ENCODE measurements at regions not wholly inside any gene's neighbourhood (a gene's known extent, or its start where the extent isn't known, plus 50 kb on each side); places are given as distances from the start of the nearest gene placed in this dataset.
"Not testable (repeated sequence)": the region's sequence is repeated elsewhere in the genome, so short reads cannot be mapped to it uniquely, and the experiment has no call there.

- intact Hi-C loops (cut with micrococcal nuclease): not testable (repeated sequence)
Measured at GRCh38 chr6:4725136-4725760, 51.0 kb upstream of the CDYL start.

DNA sequence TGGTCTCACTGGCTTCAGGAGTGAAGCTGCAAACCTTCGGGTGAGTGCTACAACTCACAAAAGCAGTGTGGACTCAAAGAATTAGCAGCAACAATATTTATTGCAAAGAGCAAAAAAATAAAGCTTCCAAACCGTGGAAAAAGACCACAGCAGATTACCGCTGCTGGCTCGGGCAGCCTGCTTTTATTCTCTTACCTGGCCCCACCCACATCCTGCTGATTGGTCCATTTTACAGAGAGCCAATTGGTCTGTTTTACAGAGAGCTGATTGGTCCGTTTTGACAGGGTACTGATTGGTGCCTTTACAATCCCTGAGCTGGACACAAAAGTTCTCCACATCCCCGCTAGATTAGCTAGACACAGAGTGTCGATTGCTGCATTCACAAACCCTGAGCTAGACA, 51.5 kb upstream of the CDYL start:
- intact Hi-C loops (cut with micrococcal nuclease): not testable (repeated sequence)

DNA sequence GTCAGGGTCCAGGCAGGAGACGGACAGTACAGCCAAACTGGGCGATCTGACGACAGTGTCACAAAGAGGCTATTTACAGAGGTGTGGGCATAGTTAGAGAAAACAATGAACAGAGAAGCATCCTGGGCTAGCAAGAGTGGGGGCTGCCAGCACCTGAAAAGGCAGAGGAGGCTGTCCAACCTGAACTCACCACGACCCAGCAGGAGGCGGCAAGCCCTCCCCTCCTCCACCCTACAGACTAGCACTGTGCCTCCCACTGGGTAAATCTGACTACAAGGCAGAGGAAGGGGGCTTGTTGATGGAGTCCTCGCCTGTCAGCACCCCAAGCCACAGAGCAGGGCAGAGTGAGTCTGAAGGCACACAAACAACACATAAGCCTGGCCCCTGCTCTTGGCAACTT, 52.8 kb upstream of the CDYL start:
- intact Hi-C loops (cut with micrococcal nuclease): no loop called here

DNA sequence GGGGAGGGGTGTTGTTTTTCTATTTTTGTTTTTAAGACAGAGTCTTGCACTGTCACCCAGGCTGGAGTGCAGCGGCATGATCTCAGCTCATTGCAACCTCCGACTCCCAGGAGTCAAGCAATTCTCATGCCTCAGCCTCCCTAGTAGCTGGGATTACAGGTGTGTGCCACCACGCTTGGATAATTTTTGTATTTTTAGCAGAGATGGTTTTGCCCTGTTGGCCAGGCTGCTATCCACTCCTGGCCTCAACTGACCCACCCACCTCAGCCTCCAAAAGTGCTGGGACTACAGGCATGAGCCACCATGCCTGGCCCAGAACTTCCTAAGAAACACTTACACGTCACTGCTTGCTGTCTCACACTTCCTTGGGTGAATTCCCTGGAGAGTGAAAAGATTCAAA, 54.8 kb upstream of the CDYL start:
- intact Hi-C loops (cut with micrococcal nuclease): not testable (repeated sequence)

DNA sequence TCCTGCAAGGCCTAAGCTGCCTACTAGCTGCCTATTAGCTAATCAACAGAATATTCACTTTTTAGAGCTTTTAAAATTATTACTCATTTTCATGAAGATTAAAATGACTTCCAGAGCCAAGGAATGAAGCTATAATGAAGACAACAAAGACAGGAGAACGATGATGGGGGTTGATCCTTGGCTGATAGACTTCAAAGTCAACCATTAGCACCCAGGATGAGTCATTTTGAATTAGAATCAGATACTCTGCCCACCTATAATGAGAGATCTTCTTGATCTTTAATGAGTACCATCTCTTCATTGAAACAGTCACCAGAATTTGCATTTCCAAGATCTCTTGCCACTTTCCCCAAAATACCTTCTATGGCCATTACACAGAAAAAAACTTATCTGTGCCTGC, 56.7 kb upstream of the CDYL start:
- intact Hi-C loops (cut with micrococcal nuclease): no loop called here

GRCh38 chr6:4717856-4718255, 58.3 kb upstream of the CDYL start:
- intact Hi-C loops (cut with micrococcal nuclease): no loop called here

- intact Hi-C loops (cut with micrococcal nuclease): no loop called here
Measured at GRCh38 chr6:4717124-4717523, 59.1 kb upstream of the CDYL start.

- intact Hi-C loops (cut with micrococcal nuclease): no loop called here
Measured at GRCh38 chr6:4714961-4715501, 61.2 kb upstream of the CDYL start.

DNA sequence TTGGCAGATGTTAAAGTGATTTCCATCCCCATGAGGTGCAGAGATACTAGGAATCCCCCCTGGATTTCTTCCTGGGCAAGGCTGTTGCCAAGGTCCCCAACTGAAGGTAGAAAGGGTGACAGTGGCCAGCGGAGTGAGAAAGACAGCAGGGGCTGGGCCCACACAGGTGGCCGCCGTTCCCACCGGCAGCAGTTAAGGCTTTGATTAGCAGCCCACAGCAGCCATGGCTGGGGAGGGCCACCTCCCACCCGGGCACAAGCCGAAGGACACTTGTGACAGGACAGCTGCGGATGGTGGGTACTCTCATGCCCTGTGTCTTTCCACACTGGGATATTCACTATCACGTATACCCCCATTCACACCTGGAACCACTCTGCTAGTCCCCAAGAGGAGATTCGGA, 63.9 kb upstream of the CDYL start:
- intact Hi-C loops (cut with micrococcal nuclease): no loop called here

DNA sequence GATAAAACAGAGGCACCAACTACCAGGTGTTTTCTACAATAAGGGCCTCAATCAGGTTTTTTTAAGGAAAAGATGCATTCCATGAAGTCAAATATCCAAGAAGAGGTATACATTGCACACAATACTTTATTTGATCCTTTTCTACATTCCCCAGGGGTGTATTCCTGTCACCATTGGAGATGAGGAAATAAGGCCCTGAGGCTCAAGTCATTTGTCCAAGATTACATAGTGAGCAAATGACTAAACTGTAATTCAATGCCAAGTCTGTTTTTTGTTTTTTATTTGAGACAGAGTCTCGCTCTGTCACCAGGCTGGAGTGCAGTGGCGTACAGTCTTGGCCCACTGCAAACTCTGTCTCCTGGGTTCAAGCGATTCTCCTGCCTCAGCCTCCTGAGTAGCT, 69.2 kb upstream of the CDYL start:
- intact Hi-C loops (cut with micrococcal nuclease): no loop called here

- intact Hi-C loops (cut with micrococcal nuclease): no loop called here
Measured at GRCh38 chr6:4705809-4706208, 70.4 kb upstream of the CDYL start.

DNA sequence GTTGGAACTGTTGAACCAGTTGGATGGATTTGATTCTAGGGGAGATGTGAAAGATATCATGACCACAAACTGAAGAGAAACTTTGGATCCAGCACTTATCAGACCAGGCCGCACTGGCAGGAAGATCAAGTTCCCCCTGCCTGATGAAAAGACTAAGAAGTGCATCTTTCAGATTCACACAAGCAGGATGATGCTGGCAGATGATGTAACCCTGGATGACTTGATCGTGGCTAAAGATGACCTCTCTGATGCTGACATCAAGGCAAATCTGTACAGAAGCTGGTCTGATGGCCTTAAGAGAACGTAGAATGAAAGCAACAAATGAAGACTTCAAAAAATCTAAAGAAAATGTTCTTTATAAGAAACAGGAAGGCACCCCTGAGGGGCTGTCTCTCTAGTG, 72.8 kb upstream of the CDYL start:
- intact Hi-C loops (cut with micrococcal nuclease): no loop called here

DNA sequence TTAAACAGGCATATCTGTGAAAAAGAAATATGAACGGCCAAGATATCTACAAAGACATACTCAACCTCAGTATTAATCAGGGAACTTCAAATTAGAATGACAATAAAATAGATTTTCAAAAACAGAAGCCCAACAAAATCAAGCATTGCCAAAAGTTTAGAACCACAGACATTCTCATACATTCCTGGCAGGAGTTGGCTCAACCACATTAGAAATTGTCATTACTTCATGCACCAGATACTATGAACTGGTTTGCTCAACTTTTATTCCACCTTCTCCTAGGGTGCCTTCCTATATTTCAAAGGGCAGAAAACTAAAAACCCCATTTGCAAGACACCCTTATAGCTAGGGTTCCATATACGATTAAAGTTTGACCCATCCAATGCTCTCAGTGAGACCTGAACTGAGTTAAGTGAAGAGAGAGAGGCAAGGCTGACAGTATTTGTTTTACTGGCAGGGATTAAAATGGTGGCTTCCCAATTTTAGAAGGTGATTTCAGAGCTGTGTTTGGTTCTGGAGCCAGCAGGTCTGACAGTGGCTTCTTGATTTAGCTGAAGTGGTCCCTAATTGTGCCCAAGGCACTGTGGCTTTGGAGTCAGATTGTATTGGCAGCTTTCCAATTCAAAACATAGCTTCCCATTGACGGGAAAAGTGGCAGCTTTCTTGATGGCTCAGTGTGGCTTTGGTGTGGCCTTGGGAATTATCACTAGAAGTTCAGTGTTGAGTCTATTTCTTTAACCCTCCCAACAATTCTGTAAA, 77.1 kb upstream of the CDYL start:
- intact Hi-C loops (cut with micrococcal nuclease): no loop called here

- intact Hi-C loops (cut with micrococcal nuclease): no loop called here
Measured at GRCh38 chr6:4693173-4693970, 82.8 kb upstream of the CDYL start.

- intact Hi-C loops (cut with micrococcal nuclease): no loop called here
Measured at GRCh38 chr6:4692664-4693063, 83.5 kb upstream of the CDYL start.

GRCh38 chr6:4687989-4688947, 87.9 kb upstream of the CDYL start:
- intact Hi-C loops (cut with micrococcal nuclease): no loop called here

DNA sequence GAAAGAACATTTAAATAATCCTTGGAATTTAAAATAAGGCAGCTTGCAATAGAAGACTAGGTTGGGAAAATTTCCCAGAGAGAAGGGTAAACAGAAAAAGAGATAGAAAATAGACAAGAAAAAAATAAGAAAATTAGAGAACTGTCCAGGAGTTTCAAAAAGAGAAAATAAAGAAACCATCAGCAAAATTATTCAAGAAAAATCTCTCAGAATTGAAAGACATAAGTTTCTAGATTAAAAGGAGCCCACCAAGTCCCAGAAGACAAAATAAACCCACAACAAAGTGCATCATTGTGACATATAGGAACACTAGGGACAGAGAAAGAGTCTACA, 88.6 kb upstream of the CDYL start:
- intact Hi-C loops (cut with micrococcal nuclease): no loop called here

DNA sequence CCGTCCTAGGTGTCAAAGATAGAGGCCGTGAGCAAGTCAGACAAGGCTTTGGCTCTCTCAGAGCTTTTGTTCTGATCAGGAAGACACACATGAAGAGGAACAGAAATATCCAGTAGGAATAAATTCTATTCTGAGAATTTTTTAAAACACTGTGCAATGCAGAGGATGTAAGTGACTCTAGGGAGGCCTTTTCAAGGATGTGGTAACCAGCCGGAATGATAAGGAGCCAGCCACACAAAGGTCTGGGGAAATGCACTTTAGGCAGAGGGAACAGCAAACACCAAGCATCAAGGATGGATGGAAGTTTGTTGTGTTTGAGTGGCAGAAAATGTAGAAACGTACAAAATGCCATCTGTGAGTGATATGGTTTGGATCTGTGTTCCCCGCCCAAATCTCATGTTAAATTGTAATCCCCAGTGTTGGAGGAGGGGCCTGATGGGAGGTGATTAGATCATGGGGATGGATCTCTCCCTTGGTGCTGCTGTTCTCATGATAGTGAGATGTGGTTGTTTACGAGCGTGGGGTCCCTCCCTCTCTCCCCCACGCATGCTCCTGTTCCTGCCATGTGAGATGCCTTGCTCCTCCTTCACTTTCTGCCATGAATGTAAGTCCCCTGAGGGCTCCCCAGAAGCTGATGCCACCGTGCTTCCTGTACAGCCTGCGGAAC, 93.6 kb upstream of the CDYL start:
- intact Hi-C loops (cut with micrococcal nuclease): no loop called here

- intact Hi-C loops (cut with micrococcal nuclease): no loop called here
Measured at GRCh38 chr6:4678506-4679300, 97.5 kb upstream of the CDYL start.

DNA sequence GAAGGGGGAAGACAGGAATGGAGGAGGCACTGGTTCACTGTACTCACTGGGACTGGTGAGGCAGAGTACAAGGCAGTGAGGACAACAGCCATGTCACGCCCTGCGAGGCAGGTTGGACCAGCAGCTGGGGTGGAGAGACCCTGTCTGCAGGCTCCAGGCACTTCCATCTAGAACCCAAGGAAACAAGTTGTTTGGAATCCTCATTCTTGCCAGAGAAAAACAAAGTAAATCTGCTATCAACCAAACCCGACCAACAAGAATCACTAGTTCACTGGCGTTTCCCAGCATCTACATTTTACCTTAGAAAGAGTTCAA, 98.5 kb upstream of the CDYL start:
- intact Hi-C loops (cut with micrococcal nuclease): no loop called here

Data from T-helper 1 cell treated with Interleukin-12 subunit alpha and Interleukin-12 subunit beta and Interleukin-4 antibody, amounts not matched to agents 30 ng/mL and 1 ng/mL, for 36 hours (primary cell).